ENCODE measurements at regions not wholly inside any gene's neighbourhood (a gene's known extent, or its start where the extent isn't known, plus 50 kb on each side); places are given as distances from the start of the nearest gene placed in this dataset.
"Not testable (repeated sequence)": the region's sequence is repeated elsewhere in the genome, so short reads cannot be mapped to it uniquely, and the experiment has no call there.

GRCh38 chr6:112640891-112641290 is 293.8 kb downstream of the RFPL4B start:
- DNase-seq (ENCODE audit: low read depth): peak; percentile 46

- DNase-seq (ENCODE audit: low read depth): peak; percentile 32
These were observed 302.7 kb downstream of the RFPL4B start for GRCh38 chr6:112649853-112650252.

GRCh38 chr6:112651239-112651638 is 304.1 kb downstream of the RFPL4B start:
- DNase-seq (ENCODE audit: low read depth): no peak

GRCh38 chr6:112659912-112660311 is 312.8 kb downstream of the RFPL4B start:
- DNase-seq (ENCODE audit: low read depth): no peak

- no peak for DNase-seq (ENCODE audit: low read depth)
These were observed 313.5 kb downstream of the RFPL4B start for GRCh38 chr6:112660626-112661025.

GRCh38 chr6:112663698-112664097 is 316.6 kb downstream of the RFPL4B start:
- DNase-seq (ENCODE audit: low read depth): no peak

- no peak for DNase-seq (ENCODE audit: low read depth)
These were observed 318.0 kb downstream of the RFPL4B start for GRCh38 chr6:112665114-112665513.

- DNase-seq (ENCODE audit: low read depth): peak; percentile 80
These were observed 318.7 kb downstream of the RFPL4B start for GRCh38 chr6:112665815-112666214.

- DNase-seq (ENCODE audit: low read depth): no peak
These were observed 320.3 kb downstream of the RFPL4B start for GRCh38 chr6:112667427-112667826.

GRCh38 chr6:112680091-112680490 is 333.0 kb downstream of the RFPL4B start:
- no peak for DNase-seq (ENCODE audit: low read depth)

- DNase-seq (ENCODE audit: low read depth): no peak
These were observed 334.9 kb downstream of the RFPL4B start for GRCh38 chr6:112682071-112682470.

GRCh38 chr6:112683106-112683505 is 336.0 kb downstream of the RFPL4B start:
- no peak for DNase-seq (ENCODE audit: low read depth)

GRCh38 chr6:112683926-112684325 is 336.8 kb downstream of the RFPL4B start:
- DNase-seq (ENCODE audit: low read depth): peak; percentile 40

- DNase-seq (ENCODE audit: low read depth): not testable (repeated sequence)
These were observed 338.5 kb downstream of the RFPL4B start for GRCh38 chr6:112685521-112686220.

- DNase-seq (ENCODE audit: low read depth): not testable (repeated sequence)
These were observed 341.5 kb downstream of the RFPL4B start for GRCh38 chr6:112688487-112689165.

- not testable (repeated sequence) for DNase-seq (ENCODE audit: low read depth)
These were observed 342.2 kb downstream of the RFPL4B start for GRCh38 chr6:112689183-112689858.

- DNase-seq (ENCODE audit: low read depth): no peak
These were observed 343.5 kb downstream of the RFPL4B start for GRCh38 chr6:112690497-112691202.

- peak; percentile 64 for DNase-seq (ENCODE audit: low read depth)
These were observed 344.2 kb downstream of the RFPL4B start for GRCh38 chr6:112691289-112691688.

- no peak for DNase-seq (ENCODE audit: low read depth)
These were observed 347.9 kb downstream of the RFPL4B start for GRCh38 chr6:112695001-112695400.

GRCh38 chr6:112697265-112697664 is 350.1 kb downstream of the RFPL4B start:
- DNase-seq (ENCODE audit: low read depth): no peak

- DNase-seq (ENCODE audit: low read depth): peak; percentile 29
These were observed 354.1 kb downstream of the RFPL4B start for GRCh38 chr6:112701201-112701600.

- DNase-seq (ENCODE audit: low read depth): no peak
These were observed 363.6 kb downstream of the RFPL4B start for GRCh38 chr6:112710710-112711109.
